ENCODE measurements at regions not wholly inside any gene's neighbourhood (a gene's known extent, or its start where the extent isn't known, plus 50 kb on each side); places are given as distances from the start of the nearest gene placed in this dataset.

GRCh38 chr3:87975716-87976115 lies 83.1 kb downstream of the CGGBP1 start:
- TF ChIP-seq YY1 (IDR thresholded peaks at IDR 0.05; ENCODE audit: insufficient read depth, insufficient read length) (no peak), ZNF274 (IDR thresholded peaks at IDR 0.05; ENCODE audit: low read depth, low read length) (no peak)

Data from NT2/D1 (cell line).